ENCODE measurements at regions not wholly inside any gene's neighbourhood (a gene's known extent, or its start where the extent isn't known, plus 50 kb on each side); places are given as distances from the start of the nearest gene placed in this dataset.
"Not testable (repeated sequence)": the region's sequence is repeated elsewhere in the genome, so short reads cannot be mapped to it uniquely, and the experiment has no call there.

- no peak for DNase-seq
Observed at GRCh38 chr17:53316988-53317387, 505.7 kb upstream of the KIF2B start.

GRCh38 chr17:53316073-53316472, 506.7 kb upstream of the KIF2B start:
- no peak for DNase-seq

- no peak for DNase-seq
Observed at GRCh38 chr17:53314521-53314920, 508.2 kb upstream of the KIF2B start.

- DNase-seq, result no peak
Observed at GRCh38 chr17:53313746-53314145, 509.0 kb upstream of the KIF2B start.

- DNase-seq, result no peak
Observed at GRCh38 chr17:53278466-53278865, 544.3 kb upstream of the KIF2B start.

GRCh38 chr17:53273126-53273525, 549.6 kb upstream of the KIF2B start:
- no peak for DNase-seq

GRCh38 chr17:53270936-53271335, 551.8 kb upstream of the KIF2B start:
- DNase-seq, result no peak

- no peak for DNase-seq
Observed at GRCh38 chr17:53264730-53265129, 558.0 kb upstream of the KIF2B start.

- DNase-seq, result no peak
Observed at GRCh38 chr17:53253956-53254597, 568.6 kb upstream of the KIF2B start.

GRCh38 chr17:53249036-53249435, 573.7 kb upstream of the KIF2B start:
- no peak for DNase-seq

GRCh38 chr17:53234138-53234537, 588.6 kb upstream of the KIF2B start:
- DNase-seq, result no peak

- DNase-seq, result no peak
Observed at GRCh38 chr17:53227514-53227913, 595.2 kb upstream of the KIF2B start.

GRCh38 chr17:53227111-53227510, 595.6 kb upstream of the KIF2B start:
- no peak for DNase-seq

GRCh38 chr17:53219821-53220220, 602.9 kb upstream of the KIF2B start:
- DNase-seq, result no peak

- DNase-seq, result no peak
Observed at GRCh38 chr17:53218723-53219122, 604.0 kb upstream of the KIF2B start.

GRCh38 chr17:53217311-53217710, 605.4 kb upstream of the KIF2B start:
- no peak for DNase-seq

- DNase-seq, result not testable (repeated sequence)
Observed at GRCh38 chr17:53208935-53209334, 613.8 kb upstream of the KIF2B start.

GRCh38 chr17:53193044-53193443, 629.7 kb upstream of the KIF2B start:
- DNase-seq, result no peak

GRCh38 chr17:53191878-53192277, 630.8 kb upstream of the KIF2B start:
- no peak for DNase-seq

- DNase-seq, result no peak
Observed at GRCh38 chr17:53186001-53186400, 636.7 kb upstream of the KIF2B start.

GRCh38 chr17:53176629-53177028, 646.1 kb upstream of the KIF2B start:
- DNase-seq, result no peak

GRCh38 chr17:53168413-53168812, 654.3 kb upstream of the KIF2B start:
- no peak for DNase-seq

GRCh38 chr17:53166731-53167130, 656.0 kb upstream of the KIF2B start:
- no peak for DNase-seq

GRCh38 chr17:53150101-53150698, 672.5 kb upstream of the KIF2B start:
- DNase-seq, result peak; percentile 8

GRCh38 chr17:53149316-53149715, 673.4 kb upstream of the KIF2B start:
- no peak for DNase-seq

Data from NCI-H1092 treated with DMSO at 0.1 percent for 48 hours (cell line).